Loucy (cell line): ENCODE measurements at regions not wholly inside any gene's neighbourhood (a gene's known extent, or its start where the extent isn't known, plus 50 kb on each side); places are given as distances from the start of the nearest gene placed in this dataset.

Experiments used
- H2AFZ ChIP-seq: fragments of 200-600 bp; sonication (generic); 2 replicates; pipeline ENCODE4 v1.6.0; 2016; ENCODE audit warnings: antibody characterized with exemption, mild to moderate bottlenecking, low read length, moderate library complexity
- H3F3A ChIP-seq: fragments of 200-600 bp; 2 replicates; pipeline ENCODE4 v1.6.0; 2016; ENCODE audit warnings: antibody characterized with exemption, low read depth, mild to moderate bottlenecking
- H3K27me3 ChIP-seq: fragments of 200-600 bp; sonication (generic); 2 replicates; pipeline ENCODE4 v1.6.1; 2014; ENCODE audit warnings: low read length, mild to moderate bottlenecking; ENCODE audit not compliant: insufficient read depth, poor library complexity, severe bottlenecking
- H3K36me3 ChIP-seq: fragments of 200-600 bp; sonication (generic); 2 replicates; pipeline ENCODE4 v1.6.1; 2016; ENCODE audit warnings: low read length; ENCODE audit not compliant: insufficient read depth
- H3K4me1 ChIP-seq: fragments of 200-600 bp; sonication (generic); 2 replicates; pipeline ENCODE4 v1.5.1; 2014; ENCODE audit warnings: low read length, mild to moderate bottlenecking; ENCODE audit not compliant: insufficient read depth, poor library complexity, severe bottlenecking
- H3K4me2 ChIP-seq: fragments of 200-600 bp; sonication (generic); 2 replicates; pipeline ENCODE4 v1.6.0; 2014; ENCODE audit warnings: antibody characterized with exemption, low read length, low read depth, mild to moderate bottlenecking; ENCODE audit not compliant: poor library complexity, severe bottlenecking
- H3K4me3 ChIP-seq: fragments of 200-600 bp; sonication (generic); 2 replicates; pipeline ENCODE4 v1.5.1; 2014; ENCODE audit warnings: low read length, mild to moderate bottlenecking, mixed read lengths; ENCODE audit not compliant: poor library complexity, severe bottlenecking
- H3K79me2 ChIP-seq: fragments of 200-600 bp; sonication (generic); 2 replicates; pipeline ENCODE4 v1.6.1; 2014; ENCODE audit warnings: low read length; ENCODE audit not compliant: insufficient read depth
- H3K9ac ChIP-seq: fragments of 200-600 bp; sonication (generic); 2 replicates; pipeline ENCODE4 v1.6.0; 2014; ENCODE audit warnings: mild to moderate bottlenecking, low read depth, low read length, moderate library complexity; ENCODE audit not compliant: poor library complexity, severe bottlenecking
- H3K9me2 ChIP-seq: fragments of 200-600 bp; sonication (generic); replicated peaks from 2 replicates; pipeline ENCODE4 v1.6.1; 2016; ENCODE audit warnings: low read depth, low read length, mixed read lengths
- H3K9me3 ChIP-seq: fragments of 200-600 bp; sonication (generic); 2 replicates; pipeline ENCODE4 v1.6.1; 2014; ENCODE audit warnings: mild to moderate bottlenecking, antibody characterized with exemption, low read length, low read depth; ENCODE audit not compliant: insufficient read depth
- H4K20me1 ChIP-seq: fragments of 200-600 bp; sonication (generic); 2 replicates; pipeline ENCODE4 v1.6.0; 2014; ENCODE audit warnings: antibody characterized with exemption, low read length, mild to moderate bottlenecking; ENCODE audit not compliant: insufficient read depth, poor library complexity, severe bottlenecking
- EZH2phosphoT487 ChIP-seq: fragments of 200-600 bp; IDR thresholded peaks from 2 replicates; pipeline ENCODE4 v1.6.1; 2018; ENCODE audit warnings: antibody characterized with exemption, mild to moderate bottlenecking, moderate library complexity, borderline replicate concordance
- TF ChIP-seq, protein P1 (sequence below): fragments of 200-600 bp; sonication (generic); conservative IDR thresholded peaks from 2 replicates; pipeline ENCODE4 v1.5.1; 2014; ENCODE audit warnings: mild to moderate bottlenecking, antibody characterized with exemption, low read length

DNA sequence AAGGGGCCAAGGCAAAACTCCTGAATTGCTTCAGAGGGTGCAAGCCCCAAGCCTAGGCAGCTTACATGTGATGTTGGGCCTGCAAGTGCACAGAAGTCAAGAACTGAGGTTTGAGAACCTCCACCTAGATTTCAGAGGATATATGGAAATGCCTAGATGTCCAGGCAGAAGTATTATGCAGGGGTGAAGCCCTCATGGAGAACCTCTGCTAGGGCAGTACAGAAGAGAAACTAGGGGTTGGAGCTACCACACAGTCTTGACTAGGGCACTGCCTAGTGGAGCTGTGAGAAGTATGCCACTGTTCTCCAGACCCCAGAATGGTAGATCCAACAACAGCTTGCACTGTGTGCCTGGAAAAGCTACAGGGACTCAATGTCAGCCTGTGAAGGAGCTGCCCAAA, 179.7 kb upstream of the GJE1 start:
- no peak overlapping the region for H2AFZ ChIP-seq
- no peak overlapping the region for H3K9ac ChIP-seq
- TF ChIP-seq EZH2phosphoT487, result no peak
- TF ChIP-seq, protein P1, sequence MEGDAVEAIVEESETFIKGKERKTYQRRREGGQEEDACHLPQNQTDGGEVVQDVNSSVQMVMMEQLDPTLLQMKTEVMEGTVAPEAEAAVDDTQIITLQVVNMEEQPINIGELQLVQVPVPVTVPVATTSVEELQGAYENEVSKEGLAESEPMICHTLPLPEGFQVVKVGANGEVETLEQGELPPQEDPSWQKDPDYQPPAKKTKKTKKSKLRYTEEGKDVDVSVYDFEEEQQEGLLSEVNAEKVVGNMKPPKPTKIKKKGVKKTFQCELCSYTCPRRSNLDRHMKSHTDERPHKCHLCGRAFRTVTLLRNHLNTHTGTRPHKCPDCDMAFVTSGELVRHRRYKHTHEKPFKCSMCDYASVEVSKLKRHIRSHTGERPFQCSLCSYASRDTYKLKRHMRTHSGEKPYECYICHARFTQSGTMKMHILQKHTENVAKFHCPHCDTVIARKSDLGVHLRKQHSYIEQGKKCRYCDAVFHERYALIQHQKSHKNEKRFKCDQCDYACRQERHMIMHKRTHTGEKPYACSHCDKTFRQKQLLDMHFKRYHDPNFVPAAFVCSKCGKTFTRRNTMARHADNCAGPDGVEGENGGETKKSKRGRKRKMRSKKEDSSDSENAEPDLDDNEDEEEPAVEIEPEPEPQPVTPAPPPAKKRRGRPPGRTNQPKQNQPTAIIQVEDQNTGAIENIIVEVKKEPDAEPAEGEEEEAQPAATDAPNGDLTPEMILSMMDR, result no peak
- no peak overlapping the region for H3K4me2 ChIP-seq
- H3K79me2 ChIP-seq, result no peaks in the 10 kb centered on the region
- no peaks in the 10 kb centered on the region for H3K9me3 ChIP-seq
- no peaks in the 10 kb centered on the region for H3F3A ChIP-seq
- no peaks in the 10 kb centered on the region for H3K36me3 ChIP-seq
- H3K4me1 ChIP-seq, result no peaks in the 10 kb centered on the region
- no peaks in the 10 kb centered on the region for H3K9me2 ChIP-seq
- H3K4me3 ChIP-seq, result no peak overlapping the region
- no peaks in the 10 kb centered on the region for H3K27me3 ChIP-seq
- H4K20me1 ChIP-seq, result no peaks in the 10 kb centered on the region

GRCh38 chr6:141946502-141946901, 186.2 kb upstream of the GJE1 start:
- Histone ChIP-seq H3K4me3 (no peak overlapping the region), H3K9ac (no peak overlapping the region), H3K27me3 (no peaks in the 10 kb centered on the region), H2AFZ (no peak overlapping the region), H3K9me3 (no peaks in the 10 kb centered on the region), H3K4me2 (no peak overlapping the region), H3K36me3 (no peaks in the 10 kb centered on the region), H3F3A (no peaks in the 10 kb centered on the region), H3K9me2 (no peaks in the 10 kb centered on the region), H3K79me2 (no peaks in the 10 kb centered on the region), H4K20me1 (no peaks in the 10 kb centered on the region), H3K4me1 (no peaks in the 10 kb centered on the region)
- TF ChIP-seq, protein P1, result no peak
- no peak for TF ChIP-seq EZH2phosphoT487

- no peak overlapping the region for H2AFZ ChIP-seq
- H3K9me3 ChIP-seq, result no peaks in the 10 kb centered on the region
- H3K36me3 ChIP-seq, result no peaks in the 10 kb centered on the region
- no peaks in the 10 kb centered on the region for H3K27me3 ChIP-seq
- H3K79me2 ChIP-seq, result no peaks in the 10 kb centered on the region
- H3K9me2 ChIP-seq, result no peaks in the 10 kb centered on the region
- H3F3A ChIP-seq, result no peaks in the 10 kb centered on the region
- TF ChIP-seq, protein P1, result no peak
- no peak for TF ChIP-seq EZH2phosphoT487
- no peaks in the 10 kb centered on the region for H4K20me1 ChIP-seq
- H3K9ac ChIP-seq, result no peak overlapping the region
- no peaks in the 10 kb centered on the region for H3K4me1 ChIP-seq
- no peak overlapping the region for H3K4me2 ChIP-seq
- H3K4me3 ChIP-seq, result no peak overlapping the region
Measured at GRCh38 chr6:141938664-141939063, 194.1 kb upstream of the GJE1 start.
